ENCODE measurements at regions not wholly inside any gene's neighbourhood (a gene's known extent, or its start where the extent isn't known, plus 50 kb on each side); places are given as distances from the start of the nearest gene placed in this dataset.

- TF ChIP-seq POLR2AphosphoS5 (IDR thresholded peaks at IDR 0.05) (no peak), CTCF (IDR thresholded peaks at IDR 0.05) (no peak)
Measured at GRCh38 chr10:131725581-131726069, 175.2 kb upstream of the PPP2R2D start.
